ENCODE measurements at regions not wholly inside any gene's neighbourhood (a gene's known extent, or its start where the extent isn't known, plus 50 kb on each side); places are given as distances from the start of the nearest gene placed in this dataset.

- TF ChIP-seq CTCF (conservative IDR thresholded peaks at IDR 0.05) = no peak
- TF ChIP-seq ZFX (IDR thresholded peaks at IDR 0.05) = no peak
Observed at GRCh38 chr5:39822020-39822419, 397.2 kb upstream of the DAB2 start.
